ENCODE measurements at regions not wholly inside any gene's neighbourhood (a gene's known extent, or its start where the extent isn't known, plus 50 kb on each side); places are given as distances from the start of the nearest gene placed in this dataset.
"Not testable (repeated sequence)": the region's sequence is repeated elsewhere in the genome, so short reads cannot be mapped to it uniquely, and the experiment has no call there.

- H3K4me3 ChIP-seq (ENCODE audit: low read depth, low read length), result no peak overlapping the region
- peak; percentile 27 for TF ChIP-seq CTCF (IDR thresholded peaks at IDR 0.05; ENCODE audit: insufficient read depth, low read length, missing control alignments)
- POLR2A ChIA-PET, result interaction anchor here (1.0 to 1.1 kb wide), 2 partner anchors 231 to 233 kb away, joined by 3 to 5 read pairs; no protein-coding TSS in a partner anchor
- no peak for DNase-seq (ENCODE audit: low read depth, low spot score)
- CTCF ChIA-PET, result interaction anchor here (0.6 to 2.7 kb wide), 7 partner anchors 10 to 326 kb away, joined by 3 to 51 read pairs (median 4); partner anchors contain the start of gene EFNB1
Measured at GRCh38 chrX:69060631-69061408, 104.4 kb downstream of the PJA1 start.

- POLR2A ChIA-PET, result no interaction called here
- no peak for TF ChIP-seq CTCF (IDR thresholded peaks at IDR 0.05; ENCODE audit: insufficient read depth, low read length, missing control alignments)
- CTCF ChIA-PET, result no interaction called here
- no peak overlapping the region for H3K4me3 ChIP-seq (ENCODE audit: low read depth, low read length)
- no peak for DNase-seq (ENCODE audit: low read depth, low spot score)
Measured at GRCh38 chrX:69055193-69055592, 110.1 kb downstream of the PJA1 start.

- POLR2A ChIA-PET; CTCF ChIA-PET; H3K4me3 ChIP-seq (ENCODE audit: low read depth, low read length); DNase-seq (ENCODE audit: low read depth, low spot score): not testable (repeated sequence)
Measured at GRCh38 chrX:69054497-69054896, 110.8 kb downstream of the PJA1 start.

- H3K4me3 ChIP-seq (ENCODE audit: low read depth, low read length), result no peak overlapping the region
- TF ChIP-seq CTCF (IDR thresholded peaks at IDR 0.05; ENCODE audit: insufficient read depth, low read length, missing control alignments), result no peak
- DNase-seq (ENCODE audit: low read depth, low spot score), result no peak
- POLR2A ChIA-PET, result no interaction called here
- CTCF ChIA-PET, result no interaction called here
Measured at GRCh38 chrX:69051901-69052300, 113.4 kb downstream of the PJA1 start.

GRCh38 chrX:69050051-69050765 lies 115.0 kb downstream of the PJA1 start:
- POLR2A ChIA-PET, result no interaction called here
- no peak for TF ChIP-seq CTCF (IDR thresholded peaks at IDR 0.05; ENCODE audit: insufficient read depth, low read length, missing control alignments)
- CTCF ChIA-PET, result no interaction called here
- no peak overlapping the region for H3K4me3 ChIP-seq (ENCODE audit: low read depth, low read length)
- DNase-seq (ENCODE audit: low read depth, low spot score), result no peak

- CTCF ChIA-PET, result no interaction called here
- POLR2A ChIA-PET, result no interaction called here
- DNase-seq (ENCODE audit: low read depth, low spot score), result no peak
- TF ChIP-seq CTCF (IDR thresholded peaks at IDR 0.05; ENCODE audit: insufficient read depth, low read length, missing control alignments), result no peak
- H3K4me3 ChIP-seq (ENCODE audit: low read depth, low read length), result no peak overlapping the region
Measured at GRCh38 chrX:69046996-69047490, 118.2 kb downstream of the PJA1 start.

All from AG04449 (cell line).